HG03139 (cell line): ENCODE measurements at regions not wholly inside any gene's neighbourhood (a gene's known extent, or its start where the extent isn't known, plus 50 kb on each side); places are given as distances from the start of the nearest gene placed in this dataset.

Source experiments
- ATAC-seq: cut with Tn5 transposase; IDR thresholded peaks from one replicate; pipeline ENCODE4 v1.9.1; 2021; ENCODE audit not compliant: unreplicated experiment

DNA sequence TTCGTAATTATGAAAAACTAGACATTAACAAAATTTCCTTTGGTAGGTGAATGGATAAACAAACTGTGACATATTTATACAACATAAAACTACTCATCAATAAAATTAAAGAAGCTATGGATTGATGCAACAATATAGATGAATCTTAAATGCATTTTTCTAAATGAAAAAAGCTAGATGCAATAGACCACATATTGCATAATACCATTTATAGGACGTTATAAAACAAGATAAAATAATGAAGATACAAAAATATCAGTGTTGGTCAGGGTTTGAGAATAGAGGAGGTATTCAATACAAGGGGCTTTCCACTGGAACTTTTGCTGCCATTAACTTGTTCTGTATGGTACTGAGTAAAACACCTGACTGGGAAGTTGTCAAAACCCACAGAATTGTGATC is 314.4 kb downstream of the GRB14 start:
- no peak for ATAC-seq

- no peak for ATAC-seq
These were observed 318.5 kb downstream of the GRB14 start for GRCh38 chr2:164302786-164303185.

GRCh38 chr2:164288235-164288634 is 333.0 kb downstream of the GRB14 start:
- ATAC-seq, result no peak

GRCh38 chr2:164287056-164287455 is 334.2 kb downstream of the GRB14 start:
- no peak for ATAC-seq

- ATAC-seq, result no peak
These were observed 335.7 kb downstream of the GRB14 start for GRCh38 chr2:164285576-164285975.

GRCh38 chr2:164281896-164282295 is 339.4 kb downstream of the GRB14 start:
- no peak for ATAC-seq

GRCh38 chr2:164275659-164276058 is 345.6 kb downstream of the GRB14 start:
- no peak for ATAC-seq

DNA sequence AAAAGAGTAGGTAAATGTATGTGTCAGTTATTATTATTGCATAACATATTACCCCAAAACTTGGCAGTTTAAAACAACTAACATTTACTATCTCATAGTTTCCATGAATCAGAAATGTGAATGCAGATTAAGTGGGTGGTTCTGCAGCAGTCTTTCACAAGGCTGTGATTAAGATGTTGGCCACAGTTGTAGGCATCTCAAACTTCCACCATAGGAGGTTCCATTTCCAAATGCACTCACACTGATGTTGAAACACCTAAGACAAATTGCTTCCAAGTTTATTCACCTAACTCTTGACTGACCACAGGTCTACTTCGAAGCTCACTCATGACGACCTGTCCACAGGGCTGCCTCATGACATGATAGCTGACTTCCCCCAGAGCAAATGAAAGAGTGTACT is 360.8 kb downstream of the GRB14 start:
- no peak for ATAC-seq

GRCh38 chr2:164257742-164258141 is 363.5 kb downstream of the GRB14 start:
- no peak for ATAC-seq

- peak; percentile 59 for ATAC-seq
These were observed 368.6 kb downstream of the GRB14 start for GRCh38 chr2:164252568-164253287.

DNA sequence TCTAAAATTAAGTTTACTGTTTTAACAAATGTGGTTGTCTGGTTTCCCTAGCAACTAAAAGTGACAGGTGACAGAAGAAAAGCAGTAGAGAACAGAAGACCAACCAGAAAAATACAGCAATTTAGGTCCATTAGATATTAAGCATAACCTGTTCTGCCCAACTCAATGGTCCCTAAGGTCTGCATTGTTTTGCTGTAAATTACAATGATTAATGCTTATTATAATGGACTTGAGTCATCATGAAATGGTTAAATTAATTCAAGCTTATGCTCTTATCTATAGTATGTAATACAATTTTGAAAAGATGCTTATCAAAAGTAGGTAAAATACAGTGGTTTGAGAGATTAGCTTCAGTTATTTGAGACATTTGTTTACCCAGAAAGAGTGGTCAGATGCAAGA is 378.0 kb downstream of the GRB14 start:
- ATAC-seq, result no peak

DNA sequence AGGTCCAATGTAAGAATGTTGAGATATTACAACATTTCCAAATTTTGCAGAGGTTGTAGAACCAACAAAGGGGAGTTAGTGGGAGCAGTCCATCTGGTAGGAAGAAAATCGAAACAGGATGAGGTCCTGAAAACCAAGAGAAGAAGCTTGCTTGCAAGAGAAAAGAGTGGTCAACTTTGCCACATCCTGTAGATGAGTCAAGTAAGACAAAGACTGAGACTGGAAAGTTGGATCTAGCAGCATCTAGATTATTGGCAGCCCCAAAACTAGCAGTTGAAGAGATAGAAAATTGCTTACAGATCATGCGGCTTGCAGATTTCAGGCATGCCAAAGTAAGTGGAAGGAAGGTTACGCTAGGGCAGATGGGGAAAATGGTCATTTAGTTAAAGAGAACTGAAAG is 378.9 kb downstream of the GRB14 start:
- ATAC-seq, result no peak

DNA sequence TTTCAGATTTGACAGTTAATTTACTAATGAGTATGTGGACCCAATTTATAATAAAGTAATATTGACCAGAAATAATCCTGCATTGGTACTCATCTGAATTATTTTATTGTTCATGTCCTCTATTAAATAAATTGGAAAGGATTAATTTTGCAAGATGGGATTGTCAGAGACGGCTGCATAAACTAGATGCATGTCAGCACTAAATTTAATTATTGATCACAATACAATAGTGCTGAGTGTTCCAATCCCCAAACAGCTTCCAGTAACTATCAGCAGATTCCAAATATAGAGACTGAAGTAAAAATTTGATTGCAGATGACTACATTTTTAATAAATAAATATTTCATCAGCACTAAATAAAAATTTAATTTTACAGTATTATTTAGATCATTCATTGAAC is 387.2 kb downstream of the GRB14 start:
- ATAC-seq, result no peak

DNA sequence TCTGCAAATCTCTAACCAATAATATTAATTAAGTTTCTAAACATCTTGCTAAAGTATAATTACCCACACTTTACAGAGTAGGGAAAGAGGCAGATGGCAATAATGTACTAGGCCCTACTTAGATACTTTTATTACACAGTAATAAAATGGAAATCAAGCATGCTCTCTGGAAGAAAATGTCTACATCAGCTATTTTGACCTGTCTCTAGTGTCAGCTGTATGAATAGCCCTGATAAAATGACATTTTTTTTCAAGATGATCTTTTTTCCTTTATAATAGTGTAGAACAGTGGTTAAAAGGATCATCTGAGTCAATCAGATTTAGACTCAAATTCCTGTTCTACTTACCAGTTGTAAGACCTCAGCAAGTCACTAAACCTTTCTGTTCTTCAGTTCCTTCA is 397.3 kb downstream of the GRB14 start:
- no peak for ATAC-seq

DNA sequence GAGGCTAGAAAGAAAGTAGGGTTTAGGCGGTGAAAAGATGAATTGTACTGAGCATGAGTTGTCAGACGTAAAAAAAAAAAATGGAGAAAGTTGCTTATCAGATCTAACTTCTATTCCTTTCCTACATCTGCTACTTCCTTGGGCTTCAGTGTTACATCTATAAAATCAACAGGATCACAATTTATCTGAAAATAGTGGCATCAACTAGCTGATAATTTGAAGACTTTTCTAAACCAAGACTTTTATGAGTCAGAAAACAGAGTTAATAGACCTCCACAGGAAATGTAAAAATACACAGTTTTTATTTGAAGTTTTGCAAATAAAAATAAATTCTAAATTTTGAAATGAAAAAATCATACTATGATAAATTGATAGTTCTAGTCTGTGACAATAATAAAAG is 399.8 kb downstream of the GRB14 start:
- ATAC-seq, result no peak

DNA sequence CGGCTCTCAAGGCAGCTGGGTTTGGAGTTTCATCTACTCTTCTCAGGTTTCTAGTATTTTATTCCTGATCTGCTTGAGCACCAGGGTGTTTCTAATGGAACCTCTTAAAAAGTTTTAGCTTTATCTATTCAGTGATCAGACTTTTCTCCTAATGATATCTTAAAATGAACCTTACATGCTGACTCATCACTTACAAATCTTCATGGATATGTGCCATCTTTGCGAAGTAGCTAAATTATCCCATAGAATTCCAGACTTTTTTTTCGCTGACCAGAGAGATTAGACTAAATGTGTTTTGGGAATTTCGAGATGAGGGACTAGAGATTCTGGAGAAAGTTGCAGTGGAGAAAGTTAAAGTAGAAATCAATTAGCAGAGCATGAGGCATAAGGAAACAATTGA is 401.0 kb downstream of the GRB14 start:
- no peak for ATAC-seq

DNA sequence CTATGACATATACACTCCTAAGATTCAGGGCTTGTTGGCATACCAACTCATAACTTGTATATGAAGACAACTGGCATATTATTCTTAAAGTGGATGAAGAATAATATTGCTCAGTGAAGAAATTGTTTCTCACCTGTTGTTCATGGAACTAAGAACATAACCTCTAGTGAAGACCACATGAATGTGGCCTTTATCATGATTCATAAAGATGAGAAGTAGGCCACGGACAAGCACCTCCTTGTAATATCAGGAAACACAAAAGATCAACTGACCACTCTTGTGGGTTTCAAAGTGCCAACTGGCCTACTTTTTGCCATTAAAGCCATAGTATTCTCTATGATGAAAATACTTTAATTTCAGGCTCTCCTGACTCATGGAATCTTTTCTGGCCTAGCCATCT is 407.4 kb downstream of the GRB14 start:
- no peak for ATAC-seq

DNA sequence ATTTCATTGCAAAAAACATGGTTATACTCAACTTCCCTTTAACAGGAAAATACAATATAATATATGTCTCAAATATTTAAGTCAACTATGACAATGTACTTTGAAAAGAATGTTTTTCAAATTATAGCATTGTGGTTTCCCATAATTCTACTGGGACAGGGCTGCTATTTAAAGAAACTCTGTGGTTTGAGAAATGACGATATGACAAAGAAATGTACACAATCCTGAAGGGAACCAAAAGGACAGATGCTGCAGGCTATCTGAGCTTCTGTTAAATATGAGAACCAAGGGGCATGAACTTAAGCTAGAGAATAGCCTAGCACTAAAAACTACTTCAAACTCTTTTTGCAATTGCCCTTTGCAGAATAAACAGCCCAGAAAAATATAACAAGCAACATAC is 415.9 kb downstream of the GRB14 start:
- ATAC-seq, result no peak

DNA sequence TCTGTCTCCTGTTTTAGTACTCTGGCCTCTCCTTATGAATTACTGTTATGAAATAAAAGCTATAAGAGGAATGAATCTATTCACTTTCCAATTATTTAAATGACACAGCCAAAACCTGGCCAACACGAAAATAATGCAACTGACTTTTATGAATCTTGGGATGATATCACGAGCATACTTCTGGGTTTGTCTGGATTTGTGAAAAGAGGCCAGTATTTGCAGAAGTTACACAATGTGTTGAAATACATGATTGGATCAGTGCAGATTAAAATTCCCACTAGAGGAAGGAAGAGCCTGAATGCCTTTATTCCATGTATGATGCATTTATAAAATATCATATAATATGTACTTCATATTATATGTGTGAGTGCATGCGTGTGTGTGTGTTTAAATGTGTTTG is 418.2 kb downstream of the GRB14 start:
- ATAC-seq, result no peak

DNA sequence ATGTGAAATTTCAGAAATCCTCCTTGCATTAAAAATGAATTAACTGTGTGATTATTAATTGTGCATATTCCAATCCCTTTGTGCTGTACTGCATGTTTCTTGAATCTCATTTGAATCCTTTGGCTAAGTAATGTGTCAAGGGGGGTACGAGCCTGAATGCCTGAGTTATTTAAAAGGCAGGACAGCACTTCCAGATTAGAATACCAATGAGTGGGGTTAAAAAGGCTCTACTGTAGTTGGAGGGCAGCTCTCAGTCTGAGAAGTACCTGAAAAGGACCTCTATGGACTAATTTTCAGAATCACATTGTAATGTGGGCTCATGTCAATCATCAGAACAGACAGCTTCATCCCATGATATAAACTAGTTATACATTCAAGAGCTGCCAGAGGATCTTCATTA is 423.0 kb downstream of the GRB14 start:
- ATAC-seq, result no peak

- ATAC-seq, result no peak
These were observed 430.6 kb downstream of the GRB14 start for GRCh38 chr2:164190700-164191099.

DNA sequence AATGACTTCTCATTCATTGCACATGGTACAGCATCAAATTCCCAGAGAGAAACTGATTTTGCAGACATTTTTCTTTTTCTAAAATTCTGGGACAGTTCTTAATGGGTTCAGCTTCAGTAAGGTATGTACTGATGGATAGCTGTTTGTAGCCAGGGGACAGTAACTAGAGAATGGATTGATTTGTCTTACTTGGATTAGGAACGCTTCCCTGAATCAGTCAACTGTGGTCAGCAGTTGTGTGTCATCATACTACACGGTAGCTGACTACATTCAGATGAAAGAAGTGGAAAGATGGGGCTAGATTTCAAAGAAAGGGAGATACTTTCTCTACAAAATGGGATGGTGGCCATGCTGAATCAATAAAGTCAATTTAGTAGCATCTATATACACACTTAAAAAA is 431.4 kb downstream of the GRB14 start:
- ATAC-seq, result no peak

GRCh38 chr2:164187121-164187520 is 434.2 kb downstream of the GRB14 start:
- ATAC-seq, result no peak
